ENCODE measurements at regions not wholly inside any gene's neighbourhood (a gene's known extent, or its start where the extent isn't known, plus 50 kb on each side); places are given as distances from the start of the nearest gene placed in this dataset.

DNA sequence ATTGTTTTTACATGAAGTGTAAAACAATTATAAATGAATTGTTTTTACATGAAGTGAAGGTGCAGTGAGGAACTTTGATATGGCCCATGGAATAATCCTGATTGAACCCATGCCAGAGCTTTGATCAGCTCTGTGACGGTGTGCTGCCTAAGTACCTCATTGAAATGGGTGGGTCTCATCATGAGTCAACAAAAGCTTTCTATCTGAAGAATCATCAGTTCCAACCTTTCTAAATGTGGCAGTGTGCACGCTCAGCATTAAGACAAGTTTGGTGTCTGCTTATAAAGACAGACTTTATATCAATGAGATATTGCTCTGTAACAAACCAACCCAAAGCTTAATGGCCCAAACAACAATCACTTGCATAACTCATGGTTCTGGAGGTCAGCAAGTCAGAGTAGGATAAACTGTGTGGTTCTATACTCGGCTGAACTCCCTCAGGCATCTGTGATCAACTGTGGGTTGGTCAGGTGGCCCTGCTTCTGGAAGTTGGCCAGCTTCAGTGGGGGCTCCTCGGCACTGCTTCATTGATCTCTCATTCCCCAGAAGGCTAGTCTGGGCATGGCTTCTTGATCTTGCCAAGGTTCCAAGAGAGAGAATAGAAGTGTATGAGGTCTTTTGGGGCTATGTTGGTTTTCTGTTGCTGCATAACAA lies 258.0 kb downstream of the LTN1 start:
- TF ChIP-seq, protein P1, sequence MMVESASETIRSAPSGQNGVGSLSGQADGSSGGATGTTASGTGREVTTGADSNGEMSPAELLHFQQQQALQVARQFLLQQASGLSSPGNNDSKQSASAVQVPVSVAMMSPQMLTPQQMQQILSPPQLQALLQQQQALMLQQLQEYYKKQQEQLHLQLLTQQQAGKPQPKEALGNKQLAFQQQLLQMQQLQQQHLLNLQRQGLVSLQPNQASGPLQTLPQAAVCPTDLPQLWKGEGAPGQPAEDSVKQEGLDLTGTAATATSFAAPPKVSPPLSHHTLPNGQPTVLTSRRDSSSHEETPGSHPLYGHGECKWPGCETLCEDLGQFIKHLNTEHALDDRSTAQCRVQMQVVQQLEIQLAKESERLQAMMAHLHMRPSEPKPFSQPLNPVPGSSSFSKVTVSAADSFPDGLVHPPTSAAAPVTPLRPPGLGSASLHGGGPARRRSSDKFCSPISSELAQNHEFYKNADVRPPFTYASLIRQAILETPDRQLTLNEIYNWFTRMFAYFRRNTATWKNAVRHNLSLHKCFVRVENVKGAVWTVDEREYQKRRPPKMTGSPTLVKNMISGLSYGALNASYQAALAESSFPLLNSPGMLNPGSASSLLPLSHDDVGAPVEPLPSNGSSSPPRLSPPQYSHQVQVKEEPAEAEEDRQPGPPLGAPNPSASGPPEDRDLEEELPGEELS (CRISPR knock-in tag; IDR thresholded peaks at IDR 0.05) = no peak
- TF ChIP-seq, protein P2, sequence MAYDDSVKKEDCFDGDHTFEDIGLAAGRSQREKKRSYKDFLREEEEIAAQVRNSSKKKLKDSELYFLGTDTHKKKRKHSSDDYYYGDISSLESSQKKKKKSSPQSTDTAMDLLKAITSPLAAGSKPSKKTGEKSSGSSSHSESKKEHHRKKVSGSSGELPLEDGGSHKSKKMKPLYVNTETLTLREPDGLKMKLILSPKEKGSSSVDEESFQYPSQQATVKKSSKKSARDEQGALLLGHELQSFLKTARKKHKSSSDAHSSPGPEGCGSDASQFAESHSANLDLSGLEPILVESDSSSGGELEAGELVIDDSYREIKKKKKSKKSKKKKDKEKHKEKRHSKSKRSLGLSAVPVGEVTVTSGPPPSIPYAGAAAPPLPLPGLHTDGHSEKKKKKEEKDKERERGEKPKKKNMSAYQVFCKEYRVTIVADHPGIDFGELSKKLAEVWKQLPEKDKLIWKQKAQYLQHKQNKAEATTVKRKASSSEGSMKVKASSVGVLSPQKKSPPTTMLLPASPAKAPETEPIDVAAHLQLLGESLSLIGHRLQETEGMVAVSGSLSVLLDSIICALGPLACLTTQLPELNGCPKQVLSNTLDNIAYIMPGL (CRISPR knock-in tag; IDR thresholded peaks at IDR 0.05) = no peak
- TF ChIP-seq, protein P3, sequence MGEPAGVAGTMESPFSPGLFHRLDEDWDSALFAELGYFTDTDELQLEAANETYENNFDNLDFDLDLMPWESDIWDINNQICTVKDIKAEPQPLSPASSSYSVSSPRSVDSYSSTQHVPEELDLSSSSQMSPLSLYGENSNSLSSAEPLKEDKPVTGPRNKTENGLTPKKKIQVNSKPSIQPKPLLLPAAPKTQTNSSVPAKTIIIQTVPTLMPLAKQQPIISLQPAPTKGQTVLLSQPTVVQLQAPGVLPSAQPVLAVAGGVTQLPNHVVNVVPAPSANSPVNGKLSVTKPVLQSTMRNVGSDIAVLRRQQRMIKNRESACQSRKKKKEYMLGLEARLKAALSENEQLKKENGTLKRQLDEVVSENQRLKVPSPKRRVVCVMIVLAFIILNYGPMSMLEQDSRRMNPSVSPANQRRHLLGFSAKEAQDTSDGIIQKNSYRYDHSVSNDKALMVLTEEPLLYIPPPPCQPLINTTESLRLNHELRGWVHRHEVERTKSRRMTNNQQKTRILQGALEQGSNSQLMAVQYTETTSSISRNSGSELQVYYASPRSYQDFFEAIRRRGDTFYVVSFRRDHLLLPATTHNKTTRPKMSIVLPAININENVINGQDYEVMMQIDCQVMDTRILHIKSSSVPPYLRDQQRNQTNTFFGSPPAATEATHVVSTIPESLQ (CRISPR knock-in tag; IDR thresholded peaks at IDR 0.05) = no peak
- TF ChIP-seq, protein P4, sequence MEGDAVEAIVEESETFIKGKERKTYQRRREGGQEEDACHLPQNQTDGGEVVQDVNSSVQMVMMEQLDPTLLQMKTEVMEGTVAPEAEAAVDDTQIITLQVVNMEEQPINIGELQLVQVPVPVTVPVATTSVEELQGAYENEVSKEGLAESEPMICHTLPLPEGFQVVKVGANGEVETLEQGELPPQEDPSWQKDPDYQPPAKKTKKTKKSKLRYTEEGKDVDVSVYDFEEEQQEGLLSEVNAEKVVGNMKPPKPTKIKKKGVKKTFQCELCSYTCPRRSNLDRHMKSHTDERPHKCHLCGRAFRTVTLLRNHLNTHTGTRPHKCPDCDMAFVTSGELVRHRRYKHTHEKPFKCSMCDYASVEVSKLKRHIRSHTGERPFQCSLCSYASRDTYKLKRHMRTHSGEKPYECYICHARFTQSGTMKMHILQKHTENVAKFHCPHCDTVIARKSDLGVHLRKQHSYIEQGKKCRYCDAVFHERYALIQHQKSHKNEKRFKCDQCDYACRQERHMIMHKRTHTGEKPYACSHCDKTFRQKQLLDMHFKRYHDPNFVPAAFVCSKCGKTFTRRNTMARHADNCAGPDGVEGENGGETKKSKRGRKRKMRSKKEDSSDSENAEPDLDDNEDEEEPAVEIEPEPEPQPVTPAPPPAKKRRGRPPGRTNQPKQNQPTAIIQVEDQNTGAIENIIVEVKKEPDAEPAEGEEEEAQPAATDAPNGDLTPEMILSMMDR (IDR thresholded peaks at IDR 0.05) = no peak
- TF ChIP-seq KAT7 (CRISPR knock-in tag; IDR thresholded peaks at IDR 0.05; ENCODE audit: borderline replicate concordance) (no peak), CREB1 (CRISPR knock-in tag; IDR thresholded peaks at IDR 0.05) (no peak), ZNF396 (CRISPR knock-in tag; IDR thresholded peaks at IDR 0.05; ENCODE audit: borderline replicate concordance) (no peak), ZNF232 (CRISPR knock-in tag; IDR thresholded peaks at IDR 0.05) (no peak), ESRRA (CRISPR knock-in tag; IDR thresholded peaks at IDR 0.05; ENCODE audit: borderline replicate concordance) (no peak), NFYB (CRISPR knock-in tag; conservative IDR thresholded peaks at IDR 0.05; ENCODE audit: low read depth) (no peak), ELF4 (CRISPR knock-in tag; IDR thresholded peaks at IDR 0.05; ENCODE audit: low read depth) (no peak)
- TF ChIP-seq, protein P5, sequence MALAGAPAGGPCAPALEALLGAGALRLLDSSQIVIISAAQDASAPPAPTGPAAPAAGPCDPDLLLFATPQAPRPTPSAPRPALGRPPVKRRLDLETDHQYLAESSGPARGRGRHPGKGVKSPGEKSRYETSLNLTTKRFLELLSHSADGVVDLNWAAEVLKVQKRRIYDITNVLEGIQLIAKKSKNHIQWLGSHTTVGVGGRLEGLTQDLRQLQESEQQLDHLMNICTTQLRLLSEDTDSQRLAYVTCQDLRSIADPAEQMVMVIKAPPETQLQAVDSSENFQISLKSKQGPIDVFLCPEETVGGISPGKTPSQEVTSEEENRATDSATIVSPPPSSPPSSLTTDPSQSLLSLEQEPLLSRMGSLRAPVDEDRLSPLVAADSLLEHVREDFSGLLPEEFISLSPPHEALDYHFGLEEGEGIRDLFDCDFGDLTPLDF (CRISPR knock-in tag; IDR thresholded peaks at IDR 0.05) = no peak
- TF ChIP-seq, protein P6, sequence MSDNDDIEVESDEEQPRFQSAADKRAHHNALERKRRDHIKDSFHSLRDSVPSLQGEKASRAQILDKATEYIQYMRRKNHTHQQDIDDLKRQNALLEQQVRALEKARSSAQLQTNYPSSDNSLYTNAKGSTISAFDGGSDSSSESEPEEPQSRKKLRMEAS (CRISPR knock-in tag; IDR thresholded peaks at IDR 0.05) = no peak
- TF ChIP-seq, protein P7, sequence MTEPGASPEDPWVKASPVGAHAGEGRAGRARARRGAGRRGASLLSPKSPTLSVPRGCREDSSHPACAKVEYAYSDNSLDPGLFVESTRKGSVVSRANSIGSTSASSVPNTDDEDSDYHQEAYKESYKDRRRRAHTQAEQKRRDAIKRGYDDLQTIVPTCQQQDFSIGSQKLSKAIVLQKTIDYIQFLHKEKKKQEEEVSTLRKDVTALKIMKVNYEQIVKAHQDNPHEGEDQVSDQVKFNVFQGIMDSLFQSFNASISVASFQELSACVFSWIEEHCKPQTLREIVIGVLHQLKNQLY (CRISPR knock-in tag; IDR thresholded peaks at IDR 0.05) = no peak
